DND-41 (cell line): ENCODE measurements at regions not wholly inside any gene's neighbourhood (a gene's known extent, or its start where the extent isn't known, plus 50 kb on each side); places are given as distances from the start of the nearest gene placed in this dataset.

ENCODE experiments used
- EZH2 ChIP-seq: IDR thresholded peaks from 3 replicates; pipeline ENCODE4 v1.6.1; 2012; ENCODE audit warnings: borderline replicate concordance, low read depth, mild to moderate bottlenecking, moderate library complexity, low read length, inconsistent platforms; ENCODE audit not compliant: severe bottlenecking
- TF ChIP-seq, protein P1 (sequence below): IDR thresholded peaks from 2 replicates; pipeline ENCODE4 v1.5.1; 2012; ENCODE audit warnings: borderline replicate concordance, low read length, moderate library complexity, mild to moderate bottlenecking; ENCODE audit not compliant: poor library complexity, severe bottlenecking; ENCODE audit errors: extremely low read depth

DNA sequence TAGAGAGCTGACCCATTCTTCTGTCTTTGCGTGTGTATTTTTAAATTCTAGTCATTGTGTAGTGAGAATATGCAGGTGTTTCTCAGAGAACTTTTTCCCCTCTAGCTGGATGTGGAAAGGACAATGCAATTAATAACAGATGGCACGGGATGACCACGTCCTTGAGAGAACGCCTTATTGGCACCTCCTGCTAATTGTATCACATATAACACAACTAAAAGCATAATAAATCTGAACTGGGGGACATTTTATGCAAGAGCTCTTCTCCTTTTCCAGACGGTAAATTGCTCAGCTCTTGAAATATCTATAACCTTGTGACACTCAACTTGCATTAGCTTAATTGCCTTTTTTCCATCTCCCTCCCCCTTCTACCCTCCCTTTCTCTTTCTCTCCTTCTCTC, 62.9 kb upstream of the IZUMO3 start:
- TF ChIP-seq, protein P1, sequence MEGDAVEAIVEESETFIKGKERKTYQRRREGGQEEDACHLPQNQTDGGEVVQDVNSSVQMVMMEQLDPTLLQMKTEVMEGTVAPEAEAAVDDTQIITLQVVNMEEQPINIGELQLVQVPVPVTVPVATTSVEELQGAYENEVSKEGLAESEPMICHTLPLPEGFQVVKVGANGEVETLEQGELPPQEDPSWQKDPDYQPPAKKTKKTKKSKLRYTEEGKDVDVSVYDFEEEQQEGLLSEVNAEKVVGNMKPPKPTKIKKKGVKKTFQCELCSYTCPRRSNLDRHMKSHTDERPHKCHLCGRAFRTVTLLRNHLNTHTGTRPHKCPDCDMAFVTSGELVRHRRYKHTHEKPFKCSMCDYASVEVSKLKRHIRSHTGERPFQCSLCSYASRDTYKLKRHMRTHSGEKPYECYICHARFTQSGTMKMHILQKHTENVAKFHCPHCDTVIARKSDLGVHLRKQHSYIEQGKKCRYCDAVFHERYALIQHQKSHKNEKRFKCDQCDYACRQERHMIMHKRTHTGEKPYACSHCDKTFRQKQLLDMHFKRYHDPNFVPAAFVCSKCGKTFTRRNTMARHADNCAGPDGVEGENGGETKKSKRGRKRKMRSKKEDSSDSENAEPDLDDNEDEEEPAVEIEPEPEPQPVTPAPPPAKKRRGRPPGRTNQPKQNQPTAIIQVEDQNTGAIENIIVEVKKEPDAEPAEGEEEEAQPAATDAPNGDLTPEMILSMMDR: no peak
- TF ChIP-seq EZH2: no peak
